Fibroblast of skin of left quadriceps (primary cell): ENCODE measurements at regions not wholly inside any gene's neighbourhood (a gene's known extent, or its start where the extent isn't known, plus 50 kb on each side); places are given as distances from the start of the nearest gene placed in this dataset.

Experiments used
- DNase-seq, 2 experiments: peaks; one replicate each; pipeline ENCODE4 v3.0.0-alpha.2; 2013; ENCODE audit warnings: low read depth in 2 of 2

- DNase-seq, result no peak
These were observed 135.3 kb upstream of the SOX5 start for GRCh38 chr12:24084800-24085199.

- DNase-seq, result no peak
These were observed 134.4 kb upstream of the SOX5 start for GRCh38 chr12:24083838-24084237.

GRCh38 chr12:24081606-24082005, 132.1 kb upstream of the SOX5 start:
- DNase-seq, result no peak

GRCh38 chr12:24081092-24081529, 131.6 kb upstream of the SOX5 start:
- no peak for DNase-seq

GRCh38 chr12:24080465-24080864, 131.0 kb upstream of the SOX5 start:
- no peak for DNase-seq

- no peak for DNase-seq
These were observed 129.6 kb upstream of the SOX5 start for GRCh38 chr12:24079083-24079482.

GRCh38 chr12:24078318-24078765, 128.9 kb upstream of the SOX5 start:
- DNase-seq, result no peak

GRCh38 chr12:24077161-24077560, 127.7 kb upstream of the SOX5 start:
- no peak for DNase-seq

GRCh38 chr12:24075650-24076049, 126.2 kb upstream of the SOX5 start:
- DNase-seq, result no peak

GRCh38 chr12:24073170-24073810, 123.8 kb upstream of the SOX5 start:
- DNase-seq, result no peak

GRCh38 chr12:24072302-24072701, 122.8 kb upstream of the SOX5 start:
- no peak for DNase-seq

- no peak for DNase-seq
These were observed 122.4 kb upstream of the SOX5 start for GRCh38 chr12:24071842-24072241.

GRCh38 chr12:24069532-24070395, 120.3 kb upstream of the SOX5 start:
- no peak for DNase-seq

GRCh38 chr12:24066865-24067264, 117.4 kb upstream of the SOX5 start:
- no peak for DNase-seq

GRCh38 chr12:24066097-24066496, 116.6 kb upstream of the SOX5 start:
- DNase-seq, result no peak

GRCh38 chr12:24062642-24063245, 113.3 kb upstream of the SOX5 start:
- no peak for DNase-seq

- no peak for DNase-seq
These were observed 110.6 kb upstream of the SOX5 start for GRCh38 chr12:24060089-24060488.

- no peak for DNase-seq
These were observed 108.5 kb upstream of the SOX5 start for GRCh38 chr12:24057920-24058476.

GRCh38 chr12:24055747-24056146, 106.3 kb upstream of the SOX5 start:
- DNase-seq, result no peak

GRCh38 chr12:24054416-24054815, 104.9 kb upstream of the SOX5 start:
- DNase-seq, result no peak

- DNase-seq, result no peak
These were observed 100.3 kb upstream of the SOX5 start for GRCh38 chr12:24049728-24050127.

GRCh38 chr12:24049101-24049500, 99.6 kb upstream of the SOX5 start:
- no peak for DNase-seq
